ENCODE measurements at regions not wholly inside any gene's neighbourhood (a gene's known extent, or its start where the extent isn't known, plus 50 kb on each side); places are given as distances from the start of the nearest gene placed in this dataset.

GRCh38 chr6:140436023-140436811 is 1061.8 kb upstream of the CITED2 start:
- no peak for DNase-seq (ENCODE audit: low read depth)
- H3K4me3 ChIP-seq (ENCODE audit: low read length): no peak overlapping the region
- TF ChIP-seq, protein P1, sequence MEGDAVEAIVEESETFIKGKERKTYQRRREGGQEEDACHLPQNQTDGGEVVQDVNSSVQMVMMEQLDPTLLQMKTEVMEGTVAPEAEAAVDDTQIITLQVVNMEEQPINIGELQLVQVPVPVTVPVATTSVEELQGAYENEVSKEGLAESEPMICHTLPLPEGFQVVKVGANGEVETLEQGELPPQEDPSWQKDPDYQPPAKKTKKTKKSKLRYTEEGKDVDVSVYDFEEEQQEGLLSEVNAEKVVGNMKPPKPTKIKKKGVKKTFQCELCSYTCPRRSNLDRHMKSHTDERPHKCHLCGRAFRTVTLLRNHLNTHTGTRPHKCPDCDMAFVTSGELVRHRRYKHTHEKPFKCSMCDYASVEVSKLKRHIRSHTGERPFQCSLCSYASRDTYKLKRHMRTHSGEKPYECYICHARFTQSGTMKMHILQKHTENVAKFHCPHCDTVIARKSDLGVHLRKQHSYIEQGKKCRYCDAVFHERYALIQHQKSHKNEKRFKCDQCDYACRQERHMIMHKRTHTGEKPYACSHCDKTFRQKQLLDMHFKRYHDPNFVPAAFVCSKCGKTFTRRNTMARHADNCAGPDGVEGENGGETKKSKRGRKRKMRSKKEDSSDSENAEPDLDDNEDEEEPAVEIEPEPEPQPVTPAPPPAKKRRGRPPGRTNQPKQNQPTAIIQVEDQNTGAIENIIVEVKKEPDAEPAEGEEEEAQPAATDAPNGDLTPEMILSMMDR (conservative IDR thresholded peaks at IDR 0.05; ENCODE audit: low read depth, low read length): no peak

GRCh38 chr6:140434761-140435160 is 1060.3 kb upstream of the CITED2 start:
- DNase-seq (ENCODE audit: low read depth): no peak
- H3K4me3 ChIP-seq (ENCODE audit: low read length): no peak overlapping the region
- TF ChIP-seq, protein P1 (conservative IDR thresholded peaks at IDR 0.05; ENCODE audit: low read depth, low read length): no peak

- no peak overlapping the region for H3K4me3 ChIP-seq (ENCODE audit: low read length)
- no peak for DNase-seq (ENCODE audit: low read depth)
- TF ChIP-seq, protein P1 (conservative IDR thresholded peaks at IDR 0.05; ENCODE audit: low read depth, low read length): no peak
Measured at GRCh38 chr6:140433072-140433471, 1058.6 kb upstream of the CITED2 start.

- no peak overlapping the region for H3K4me3 ChIP-seq (ENCODE audit: low read length)
- no peak for DNase-seq (ENCODE audit: low read depth)
- TF ChIP-seq, protein P1 (conservative IDR thresholded peaks at IDR 0.05; ENCODE audit: low read depth, low read length): no peak
Measured at GRCh38 chr6:140427842-140428241, 1053.4 kb upstream of the CITED2 start.

- no peak for DNase-seq (ENCODE audit: low read depth)
- no peak overlapping the region for H3K4me3 ChIP-seq (ENCODE audit: low read length)
- TF ChIP-seq, protein P1 (conservative IDR thresholded peaks at IDR 0.05; ENCODE audit: low read depth, low read length): no peak
Measured at GRCh38 chr6:140414966-140415620, 1040.6 kb upstream of the CITED2 start.

GRCh38 chr6:140403020-140403419 is 1028.6 kb upstream of the CITED2 start:
- no peak for DNase-seq (ENCODE audit: low read depth)
- TF ChIP-seq, protein P1 (conservative IDR thresholded peaks at IDR 0.05; ENCODE audit: low read depth, low read length): no peak
- no peak overlapping the region for H3K4me3 ChIP-seq (ENCODE audit: low read length)

DNA sequence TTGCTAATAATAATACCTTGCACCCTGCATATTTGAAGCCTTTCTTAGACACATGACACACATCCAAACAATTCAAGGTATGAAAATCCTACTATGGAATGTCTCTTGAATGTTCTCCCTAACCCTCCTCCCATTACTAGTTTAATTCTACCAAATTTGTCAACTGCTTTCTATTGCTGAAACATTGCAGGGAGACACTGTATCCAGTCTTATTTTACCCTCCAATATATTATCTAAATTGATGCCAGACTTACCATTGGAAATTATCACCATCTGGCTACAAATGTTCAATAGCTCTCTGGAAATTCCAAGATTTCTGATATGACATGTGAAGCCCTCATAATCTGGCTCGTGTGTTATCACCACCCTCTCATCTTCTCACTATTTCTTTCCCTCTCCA is 1027.3 kb upstream of the CITED2 start:
- TF ChIP-seq, protein P1 (conservative IDR thresholded peaks at IDR 0.05; ENCODE audit: low read depth, low read length): no peak
- DNase-seq (ENCODE audit: low read depth): peak; percentile 48
- no peak overlapping the region for H3K4me3 ChIP-seq (ENCODE audit: low read length)
